Ovary (tissue), 7 donors: ENCODE measurements at regions not wholly inside any gene's neighbourhood (a gene's known extent, or its start where the extent isn't known, plus 50 kb on each side); places are given as distances from the start of the nearest gene placed in this dataset.

ENCODE experiments used
- DNase-seq, 5 donors: peaks; one replicate each; pipeline ENCODE4 v3.0.0-alpha.2; 2019 to 2020
- H3K27ac ChIP-seq, 2 donors: fragments of 200-600 bp; one replicate each; pipeline versions ENCODE4 v1.5.1 to v1.8.0; 2019 to 2022
- H3K27me3 ChIP-seq: fragments of 200-600 bp; one replicate; pipeline ENCODE4 v1.8.0; 2022
- H3K36me3 ChIP-seq: fragments of 200-600 bp; sonication (generic); one replicate; pipeline ENCODE4 v1.5.1; 2019
- H3K4me1 ChIP-seq: one replicate; pipeline ENCODE4 v1.8.1; 2013; ENCODE audit warnings: mild to moderate bottlenecking, moderate library complexity; ENCODE audit not compliant: insufficient read depth
- H3K4me3 ChIP-seq: fragments of 200-600 bp; sonication (generic); one replicate; pipeline ENCODE4 v1.5.1; 2017
- H3K9me3 ChIP-seq, 2 donors: fragments of 200-600 bp in 1 of 2; sonication (generic) in 1 of 2; one replicate each; pipeline versions ENCODE4 v1.5.1 to v1.8.1; 2013 to 2019; ENCODE audit warnings: mild to moderate bottlenecking in 1 of 2, moderate library complexity in 1 of 2
- EP300 ChIP-seq: sonication (generic); formaldehyde crosslinking; IDR thresholded peaks from one replicate; pipeline ENCODE4 v1.6.1; 2017; ENCODE audit warnings: antibody characterized with exemption
- POLR2A ChIP-seq: fragments of 450-650 bp; IDR thresholded peaks from one replicate; pipeline ENCODE4 v1.6.1; 2017; ENCODE audit warnings: antibody characterized with exemption, mild to moderate bottlenecking, moderate library complexity
- WGBS, 3 donors: extraction: QIAGEN DNeasy Blood & Tissue Kit in 1 of 3; methylation state at CpG; one replicate each; pipeline versions ENCODE4 v1.1.5 to v1.1.7; 2013 to 2017; 5-methylcytosine and 5-hydroxymethylcytosine counted together
- intact Hi-C, 4 donors: fragments of 100-400 bp; cut with DNase I; formaldehyde crosslinking; loops; one replicate each; pipeline versions ENCODE4 v1.11.0 to v1.15.1; 2022 to 2023
- TF ChIP-seq, protein P1 (sequence below), 3 donors: fragments of 450-650 bp in 2 of 3; fragments of 200-600 bp in 1 of 3; IDR thresholded peaks; one replicate each; pipeline versions ENCODE4 v1.5.1 to v1.8.0; 2016 to 2022; ENCODE audit warnings: antibody characterized with exemption in 3 of 3, mild to moderate bottlenecking in 1 of 3
- donor health status: DM: no; HTN: no; CAD: no; lungs with moderate emphysema.
- donor health status: DM: no; HTN: no; CAD: no.
- donor health status: Bipolar disorder and iron deficiency.
- donor health status: DM: no; HTN: no; CAD: no.
- donor health status: DM: yes; HTN: yes; CAD: no.

DNA sequence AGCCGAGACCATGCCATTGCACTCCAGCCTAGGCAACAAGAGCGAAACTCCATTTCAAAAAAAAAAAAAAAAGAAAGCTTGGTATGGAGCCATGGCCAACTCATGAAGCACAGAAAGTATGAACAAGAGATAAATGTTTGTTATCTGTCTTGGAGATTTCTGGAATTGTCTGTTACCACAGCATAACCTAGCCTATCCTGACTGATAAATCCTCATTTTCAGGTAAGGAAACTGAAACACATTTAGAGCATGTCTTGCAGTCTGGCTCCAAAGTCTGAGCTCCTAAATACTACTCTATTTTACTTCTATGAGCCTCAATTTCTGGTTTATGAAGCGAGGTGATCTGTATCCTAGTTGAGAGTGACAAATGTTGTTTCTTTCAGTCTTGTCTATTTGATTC lies 68.3 kb upstream of the SLC44A1 start:
- intact Hi-C loops, result no loop called here
- TF ChIP-seq, protein P1, sequence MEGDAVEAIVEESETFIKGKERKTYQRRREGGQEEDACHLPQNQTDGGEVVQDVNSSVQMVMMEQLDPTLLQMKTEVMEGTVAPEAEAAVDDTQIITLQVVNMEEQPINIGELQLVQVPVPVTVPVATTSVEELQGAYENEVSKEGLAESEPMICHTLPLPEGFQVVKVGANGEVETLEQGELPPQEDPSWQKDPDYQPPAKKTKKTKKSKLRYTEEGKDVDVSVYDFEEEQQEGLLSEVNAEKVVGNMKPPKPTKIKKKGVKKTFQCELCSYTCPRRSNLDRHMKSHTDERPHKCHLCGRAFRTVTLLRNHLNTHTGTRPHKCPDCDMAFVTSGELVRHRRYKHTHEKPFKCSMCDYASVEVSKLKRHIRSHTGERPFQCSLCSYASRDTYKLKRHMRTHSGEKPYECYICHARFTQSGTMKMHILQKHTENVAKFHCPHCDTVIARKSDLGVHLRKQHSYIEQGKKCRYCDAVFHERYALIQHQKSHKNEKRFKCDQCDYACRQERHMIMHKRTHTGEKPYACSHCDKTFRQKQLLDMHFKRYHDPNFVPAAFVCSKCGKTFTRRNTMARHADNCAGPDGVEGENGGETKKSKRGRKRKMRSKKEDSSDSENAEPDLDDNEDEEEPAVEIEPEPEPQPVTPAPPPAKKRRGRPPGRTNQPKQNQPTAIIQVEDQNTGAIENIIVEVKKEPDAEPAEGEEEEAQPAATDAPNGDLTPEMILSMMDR (IDR thresholded peaks at IDR 0.05), result no peak
- DNase-seq, result no peak
- H3K4me3 ChIP-seq, result no peak overlapping the region
- no peaks in the 10 kb centered on the region for H3K27me3 ChIP-seq
- 97% methylated on average over 3 of the region's 3 CpGs for WGBS, 3 donors
- H3K36me3 ChIP-seq, result no peaks in the 10 kb centered on the region
- no peaks in the 10 kb centered on the region for H3K9me3 ChIP-seq
- H3K4me1 ChIP-seq, result no peaks in the 10 kb centered on the region
- H3K27ac ChIP-seq, result no peak overlapping the region

DNA sequence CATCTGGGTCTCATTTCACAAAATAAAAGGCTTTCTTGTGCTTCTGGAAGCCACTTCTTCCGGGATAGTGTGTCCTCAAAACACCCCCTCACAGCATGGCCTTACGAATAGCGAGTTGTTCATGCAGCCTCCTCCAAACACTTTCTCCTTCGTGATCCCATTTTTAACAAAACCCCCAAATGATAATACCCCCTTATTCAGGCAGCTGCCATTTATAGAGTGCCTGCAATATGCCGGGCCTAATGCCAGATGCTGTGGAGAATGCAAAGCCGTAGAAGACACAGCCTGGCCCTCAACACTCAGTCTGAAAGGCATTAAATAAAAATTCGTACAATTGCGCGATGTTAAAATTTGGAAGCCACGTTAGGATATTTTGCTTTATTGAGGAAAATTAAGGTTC lies 66.4 kb upstream of the SLC44A1 start:
- Histone ChIP-seq H3K27ac (no peak overlapping the region), H3K27me3 (no peaks in the 10 kb centered on the region), H3K36me3 (no peaks in the 10 kb centered on the region), H3K4me1 (no peaks in the 10 kb centered on the region), H3K9me3 (no peaks in the 10 kb centered on the region), H3K4me3 (no peak overlapping the region)
- intact Hi-C loops, result no loop called here
- DNase-seq, result no peak
- TF ChIP-seq POLR2A (no peak), EP300 (no peak)
- TF ChIP-seq, protein P1 (IDR thresholded peaks at IDR 0.05), result no peak
- 75 to 93% (median 89%) methylated on average over 10 of the region's 10 CpGs for WGBS, 3 donors

DNA sequence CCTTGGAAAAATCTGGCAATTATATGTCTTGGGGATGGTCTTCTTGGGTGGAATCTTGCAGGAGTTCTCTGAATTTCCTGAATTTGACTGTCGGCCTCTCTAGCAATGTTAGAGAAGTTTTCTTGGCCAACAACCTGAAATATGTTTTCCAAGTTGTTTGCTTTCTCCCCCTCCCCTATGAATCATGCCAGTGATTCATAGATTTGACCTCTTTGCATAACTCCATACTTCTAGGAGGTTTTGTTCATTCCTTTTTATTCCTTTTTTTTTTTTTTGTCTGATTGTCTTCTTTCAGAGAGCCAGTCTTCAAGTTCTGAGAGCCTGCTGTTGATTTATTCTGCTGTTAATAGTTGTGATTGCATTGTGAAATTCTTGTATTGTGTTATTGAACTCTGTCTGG lies 56.7 kb upstream of the SLC44A1 start:
- intact Hi-C loops, result no loop called here
- no peak for DNase-seq
- no peak overlapping the region for H3K4me3 ChIP-seq
- WGBS, 3 donors, result 26 to 52% (median 36%) methylated on average over 1 of the region's 1 CpG
- H3K27me3 ChIP-seq, result no peaks in the 10 kb centered on the region
- TF ChIP-seq EP300 (no peak), POLR2A (no peak)
- TF ChIP-seq, protein P1 (IDR thresholded peaks at IDR 0.05), result no peak
- H3K27ac ChIP-seq, result no peak overlapping the region
- H3K9me3 ChIP-seq, result no peaks in the 10 kb centered on the region
- H3K4me1 ChIP-seq, result no peaks in the 10 kb centered on the region
- no peaks in the 10 kb centered on the region for H3K36me3 ChIP-seq

DNA sequence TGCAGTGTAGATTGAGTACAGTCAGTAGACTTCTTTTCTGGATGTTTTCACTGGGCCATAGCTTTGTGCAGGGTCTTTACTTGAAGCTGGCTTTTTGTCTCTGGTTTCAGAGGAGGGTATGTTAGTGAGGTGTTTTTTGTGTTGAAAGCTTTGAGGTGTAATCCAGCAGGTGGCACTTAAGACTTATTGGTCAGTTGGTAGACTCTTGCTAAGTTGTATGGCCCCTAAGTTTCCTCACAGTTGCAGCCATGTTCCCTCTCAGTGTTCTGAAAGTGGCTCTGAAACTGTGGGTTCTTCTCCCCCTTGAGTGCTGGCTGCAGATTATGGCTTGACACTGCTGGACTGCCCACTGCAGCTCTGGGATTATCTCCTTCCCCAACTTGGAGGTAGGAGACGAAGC lies 55.7 kb upstream of the SLC44A1 start:
- Histone ChIP-seq H3K9me3 (no peaks in the 10 kb centered on the region), H3K4me1 (no peaks in the 10 kb centered on the region), H3K36me3 (no peaks in the 10 kb centered on the region), H3K27me3 (no peaks in the 10 kb centered on the region), H3K27ac (no peak overlapping the region), H3K4me3 (no peak overlapping the region)
- no peak for DNase-seq
- intact Hi-C loops, result no loop called here
- 88 to 100% (median 94%) methylated on average over 1 of the region's 1 CpG for WGBS, 3 donors
- TF ChIP-seq EP300 (no peak), POLR2A (no peak)
- TF ChIP-seq, protein P1 (IDR thresholded peaks at IDR 0.05), result no peak
